ENCODE measurements at regions not wholly inside any gene's neighbourhood (a gene's known extent, or its start where the extent isn't known, plus 50 kb on each side); places are given as distances from the start of the nearest gene placed in this dataset.
"Not testable (repeated sequence)": the region's sequence is repeated elsewhere in the genome, so short reads cannot be mapped to it uniquely, and the experiment has no call there.

GRCh38 chr1:203998571-203998970, 74.3 kb upstream of the SOX13 start:
- TF ChIP-seq, protein P1, sequence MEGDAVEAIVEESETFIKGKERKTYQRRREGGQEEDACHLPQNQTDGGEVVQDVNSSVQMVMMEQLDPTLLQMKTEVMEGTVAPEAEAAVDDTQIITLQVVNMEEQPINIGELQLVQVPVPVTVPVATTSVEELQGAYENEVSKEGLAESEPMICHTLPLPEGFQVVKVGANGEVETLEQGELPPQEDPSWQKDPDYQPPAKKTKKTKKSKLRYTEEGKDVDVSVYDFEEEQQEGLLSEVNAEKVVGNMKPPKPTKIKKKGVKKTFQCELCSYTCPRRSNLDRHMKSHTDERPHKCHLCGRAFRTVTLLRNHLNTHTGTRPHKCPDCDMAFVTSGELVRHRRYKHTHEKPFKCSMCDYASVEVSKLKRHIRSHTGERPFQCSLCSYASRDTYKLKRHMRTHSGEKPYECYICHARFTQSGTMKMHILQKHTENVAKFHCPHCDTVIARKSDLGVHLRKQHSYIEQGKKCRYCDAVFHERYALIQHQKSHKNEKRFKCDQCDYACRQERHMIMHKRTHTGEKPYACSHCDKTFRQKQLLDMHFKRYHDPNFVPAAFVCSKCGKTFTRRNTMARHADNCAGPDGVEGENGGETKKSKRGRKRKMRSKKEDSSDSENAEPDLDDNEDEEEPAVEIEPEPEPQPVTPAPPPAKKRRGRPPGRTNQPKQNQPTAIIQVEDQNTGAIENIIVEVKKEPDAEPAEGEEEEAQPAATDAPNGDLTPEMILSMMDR (IDR thresholded peaks at IDR 0.05), result not testable (repeated sequence)
- TF ChIP-seq POLR2A (IDR thresholded peaks at IDR 0.05), result not testable (repeated sequence)
